ENCODE measurements at regions not wholly inside any gene's neighbourhood (a gene's known extent, or its start where the extent isn't known, plus 50 kb on each side); places are given as distances from the start of the nearest gene placed in this dataset.

- DNase-seq (ENCODE audit: low read depth) = no peak
- H3K4me3 ChIP-seq (ENCODE audit: low read depth, low read length) = no peak overlapping the region
- TF ChIP-seq CTCF (IDR thresholded peaks at IDR 0.05; ENCODE audit: insufficient read depth, low read depth, low read length) = no peak
These were observed 325.6 kb upstream of the MTNR1B start for GRCh38 chr11:92643827-92644226.

GRCh38 chr11:92644595-92645445, 324.6 kb upstream of the MTNR1B start:
- no peak for TF ChIP-seq CTCF (IDR thresholded peaks at IDR 0.05; ENCODE audit: insufficient read depth, low read depth, low read length)
- no peak overlapping the region for H3K4me3 ChIP-seq (ENCODE audit: low read depth, low read length)
- no peak for DNase-seq (ENCODE audit: low read depth)

- TF ChIP-seq CTCF (IDR thresholded peaks at IDR 0.05; ENCODE audit: insufficient read depth, low read depth, low read length) = no peak
- no peak for DNase-seq (ENCODE audit: low read depth)
- H3K4me3 ChIP-seq (ENCODE audit: low read depth, low read length) = no peak overlapping the region
These were observed 318.3 kb upstream of the MTNR1B start for GRCh38 chr11:92651159-92651558.

GRCh38 chr11:92653454-92653853, 316.0 kb upstream of the MTNR1B start:
- no peak for TF ChIP-seq CTCF (IDR thresholded peaks at IDR 0.05; ENCODE audit: insufficient read depth, low read depth, low read length)
- H3K4me3 ChIP-seq (ENCODE audit: low read depth, low read length) = no peak overlapping the region
- no peak for DNase-seq (ENCODE audit: low read depth)

GRCh38 chr11:92656783-92657182, 312.7 kb upstream of the MTNR1B start:
- no peak overlapping the region for H3K4me3 ChIP-seq (ENCODE audit: low read depth, low read length)
- no peak for TF ChIP-seq CTCF (IDR thresholded peaks at IDR 0.05; ENCODE audit: insufficient read depth, low read depth, low read length)
- no peak for DNase-seq (ENCODE audit: low read depth)

GRCh38 chr11:92657226-92657625, 312.2 kb upstream of the MTNR1B start:
- no peak for TF ChIP-seq CTCF (IDR thresholded peaks at IDR 0.05; ENCODE audit: insufficient read depth, low read depth, low read length)
- no peak for DNase-seq (ENCODE audit: low read depth)
- H3K4me3 ChIP-seq (ENCODE audit: low read depth, low read length) = no peak overlapping the region

- no peak overlapping the region for H3K4me3 ChIP-seq (ENCODE audit: low read depth, low read length)
- DNase-seq (ENCODE audit: low read depth) = no peak
- TF ChIP-seq CTCF (IDR thresholded peaks at IDR 0.05; ENCODE audit: insufficient read depth, low read depth, low read length) = no peak
These were observed 310.7 kb upstream of the MTNR1B start for GRCh38 chr11:92658733-92659132.

Data from fibroblast of villous mesenchyme (primary cell).